Fibroblast of lung (primary cell): ENCODE measurements at regions not wholly inside any gene's neighbourhood (a gene's known extent, or its start where the extent isn't known, plus 50 kb on each side); places are given as distances from the start of the nearest gene placed in this dataset.

ENCODE experiments used
- DNase-seq, 2 donors: peaks; one replicate each; pipeline versions ENCODE4 v3.0.0 to v3.0.0-alpha.2; 2010; ENCODE audit warnings: low read depth in 2 of 2
- H2AFZ ChIP-seq: 2 replicates; pipeline ENCODE4 v1.5.1; 2012; ENCODE audit warnings: low read length, control low read depth, inconsistent platforms
- H3K27ac ChIP-seq: 2 replicates; pipeline ENCODE4 v1.5.1; 2011; ENCODE audit warnings: low read length, control low read depth; ENCODE audit not compliant: insufficient read depth
- H3K27me3 ChIP-seq: 2 replicates; pipeline ENCODE4 v1.5.1; 2011; ENCODE audit warnings: mild to moderate bottlenecking, low read length; ENCODE audit not compliant: control insufficient read depth, insufficient read depth
- H3K36me3 ChIP-seq: 2 replicates; pipeline ENCODE4 v1.5.1; 2011; ENCODE audit warnings: low read length; ENCODE audit not compliant: control insufficient read depth, insufficient read depth
- H3K4me1 ChIP-seq: 2 replicates; pipeline ENCODE4 v1.5.1; 2011; ENCODE audit warnings: low read length; ENCODE audit not compliant: control insufficient read depth, insufficient read depth; ENCODE audit errors: extremely low read depth
- H3K4me2 ChIP-seq: 2 replicates; pipeline ENCODE4 v1.5.1; 2011; ENCODE audit warnings: low read length, control low read depth; ENCODE audit not compliant: insufficient read depth; ENCODE audit errors: extremely low read depth
- H3K4me3 ChIP-seq, 4 experiments: fragments of 200-600 bp in 1 of 4; sonication (generic) in 1 of 4; replicated peaks in 1 of 4; 2 replicates each; pipeline ENCODE4 v1.5.1; 2011 to 2016; ENCODE audit warnings: low read length in 4 of 4, low read depth in 3 of 4, mild to moderate bottlenecking in 3 of 4, control low read depth in 2 of 4, inconsistent platforms in 1 of 4, mixed read lengths in 1 of 4; ENCODE audit not compliant: insufficient read depth in 1 of 4; ENCODE audit errors: control extremely low read depth in 1 of 4
- H3K79me2 ChIP-seq: 2 replicates; pipeline ENCODE4 v1.5.1; 2012; ENCODE audit warnings: mild to moderate bottlenecking, low read length, inconsistent platforms; ENCODE audit not compliant: control insufficient read depth, insufficient read depth
- H3K9ac ChIP-seq: 2 replicates; pipeline ENCODE4 v1.5.1; 2011; ENCODE audit warnings: mild to moderate bottlenecking, low read length, control low read depth; ENCODE audit not compliant: insufficient read depth
- H3K9me3 ChIP-seq: 2 replicates; pipeline ENCODE4 v1.5.1; 2012; ENCODE audit warnings: low read depth, low read length; ENCODE audit not compliant: control insufficient read depth, insufficient read depth
- H4K20me1 ChIP-seq: 2 replicates; pipeline ENCODE4 v1.5.1; 2011; ENCODE audit warnings: low read length; ENCODE audit not compliant: control insufficient read depth, insufficient read depth; ENCODE audit errors: extremely low read depth
- CTCF ChIP-seq, 2 donors: IDR thresholded peaks in 1 of 2; conservative IDR thresholded peaks in 1 of 2; 1 replicate in 1 of 2; 2 replicates in 1 of 2; pipeline ENCODE4 v1.5.1; 2011 to 2012; ENCODE audit warnings: low read length in 2 of 2, control low read depth in 1 of 2, inconsistent platforms in 1 of 2, low read depth in 1 of 2, mild to moderate bottlenecking in 1 of 2
- EZH2 ChIP-seq: IDR thresholded peaks from 2 replicates; pipeline ENCODE4 v1.5.1; 2012; ENCODE audit warnings: low read length, control low read depth, mild to moderate bottlenecking; ENCODE audit errors: missing control alignments

GRCh38 chr14:85288041-85288440, 241.9 kb upstream of the FLRT2 start:
- Histone ChIP-seq H2AFZ (no peak overlapping the region), H3K36me3 (no peaks in the 10 kb centered on the region), H3K27ac (no peak overlapping the region), H3K9me3 (no peaks in the 10 kb centered on the region), H3K79me2 (no peaks in the 10 kb centered on the region), H3K9ac (no peak overlapping the region), H3K27me3 (no peaks in the 10 kb centered on the region), H3K4me1 (no peaks in the 10 kb centered on the region), H3K4me2 (no peak overlapping the region), H3K4me3 (no peak overlapping the region), H4K20me1 (no peaks in the 10 kb centered on the region)
- no peak for DNase-seq
- no peak for TF ChIP-seq EZH2
- no peak for TF ChIP-seq CTCF (conservative IDR thresholded peaks at IDR 0.05 in 1 of 2, IDR thresholded peaks at IDR 0.05 in 1 of 2; ENCODE audit: low read depth in 1 of 2, low read length in 2 of 2)

DNA sequence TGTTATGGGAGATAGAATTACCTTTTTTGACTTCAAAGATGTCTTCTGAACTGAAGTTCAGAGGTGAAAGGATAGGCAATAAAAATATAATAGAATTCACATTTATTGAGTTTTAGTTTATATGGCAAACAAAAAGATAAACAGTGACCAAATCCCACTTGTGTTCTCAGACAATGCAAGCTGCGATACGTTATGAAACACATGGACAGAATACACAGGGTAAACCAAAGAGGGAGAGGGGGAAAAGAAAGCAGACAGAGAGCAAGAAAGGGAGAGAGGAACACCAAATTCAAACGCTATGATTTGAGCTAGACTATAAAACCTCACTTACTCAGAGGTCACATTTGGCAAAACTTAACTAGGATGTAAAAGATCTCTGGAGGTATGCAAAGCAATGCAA, 238.2 kb upstream of the FLRT2 start:
- no peak overlapping the region for H3K9ac ChIP-seq

GRCh38 chr14:85293612-85294234, 236.2 kb upstream of the FLRT2 start:
- no peaks in the 10 kb centered on the region for H3K36me3 ChIP-seq
- H3K4me1 ChIP-seq: no peaks in the 10 kb centered on the region
- DNase-seq: no peak
- no peak overlapping the region for H3K9ac ChIP-seq
- H3K27me3 ChIP-seq: no peaks in the 10 kb centered on the region
- H4K20me1 ChIP-seq: no peaks in the 10 kb centered on the region
- no peak overlapping the region for H3K4me2 ChIP-seq
- no peaks in the 10 kb centered on the region for H3K9me3 ChIP-seq
- H3K4me3 ChIP-seq: no peak overlapping the region
- H3K79me2 ChIP-seq: no peaks in the 10 kb centered on the region
- TF ChIP-seq CTCF (conservative IDR thresholded peaks at IDR 0.05 in 1 of 2, IDR thresholded peaks at IDR 0.05 in 1 of 2; ENCODE audit: low read depth in 1 of 2, low read length in 2 of 2) (no peak), EZH2 (no peak)
- H2AFZ ChIP-seq: no peak overlapping the region
- no peak overlapping the region for H3K27ac ChIP-seq

More for the DNA sequence above, 238.2 kb upstream of the FLRT2 start:
- no peak for DNase-seq
- Histone ChIP-seq H3K79me2 (no peaks in the 10 kb centered on the region), H2AFZ (no peak overlapping the region), H3K36me3 (no peaks in the 10 kb centered on the region), H3K4me1 (no peaks in the 10 kb centered on the region), H4K20me1 (no peaks in the 10 kb centered on the region), H3K4me2 (no peak overlapping the region), H3K9me3 (no peaks in the 10 kb centered on the region), H3K27ac (no peak overlapping the region), H3K4me3 (no peak overlapping the region), H3K27me3 (no peaks in the 10 kb centered on the region)
- TF ChIP-seq EZH2 (no peak), CTCF (conservative IDR thresholded peaks at IDR 0.05 in 1 of 2, IDR thresholded peaks at IDR 0.05 in 1 of 2; ENCODE audit: low read depth in 1 of 2, low read length in 2 of 2) (no peak)
